HepG2 (cell line): ENCODE measurements at regions not wholly inside any gene's neighbourhood (a gene's known extent, or its start where the extent isn't known, plus 50 kb on each side); places are given as distances from the start of the nearest gene placed in this dataset.

Experiments
- ATAC-seq: fragments of 200-7000 bp; cut with Tn5 transposase; 3 replicates; pipeline ENCODE4 v1.9.1; 2020; ENCODE audit warnings: mild to moderate bottlenecking, moderate library complexity
- BruUV-seq: library from RNA; stranded (reverse); fragments of 400-500 nt; replicated peaks from 2 replicates; lab custom pipeline; 2021; lab: Mats Ljungman, UMichigan
- CTCF ChIA-PET: fragments of 300-600 bp; formaldehyde crosslinking; extraction: SDS; loops from one replicate; lab custom pipeline; 2021; ENCODE audit warnings: low total read pairs, inconsistent platforms, low intra/inter-chr PET ratio; lab: Yijun Ruan, JAX
- POLR2A ChIA-PET: fragments of 350-600 bp; sonication (Branson Sonifier 250); formaldehyde crosslinking; loops from one replicate; lab custom pipeline; 2020; ENCODE audit warnings: antibody characterized with exemption, inconsistent platforms; lab: Yijun Ruan, JAX
- DNase-seq: peaks from one replicate; pipeline ENCODE4 v3.0.0-alpha.2; 2015; ENCODE audit warnings: low spot score
- FAIRE-seq: peaks from 3 replicates; lab custom pipeline; 2011; peaks lifted over from hg19 to GRCh38; lab: Jason Lieb, UNC
- H2AFZ ChIP-seq: one replicate; pipeline ENCODE4 v1.6.1; 2011; ENCODE audit warnings: low read length, inconsistent platforms
- H3K27ac ChIP-seq: fragments of 300-600 bp; 3 replicates; pipeline ENCODE4 v1.8.0; 2011; ENCODE audit warnings: mixed run types, mild to moderate bottlenecking, mixed read lengths, low read length, inconsistent platforms; ENCODE audit not compliant: insufficient read depth; ENCODE audit errors: extremely low read length
- H3K27me3 ChIP-seq, 2 experiments: fragments of 200-600 bp in 1 of 2; 2 replicates in 1 of 2; 3 replicates in 1 of 2; pipeline versions ENCODE4 v1.6.0 to v1.8.0; 2011; ENCODE audit warnings: low read length in 2 of 2, mild to moderate bottlenecking in 2 of 2, moderate library complexity in 2 of 2, inconsistent platforms in 1 of 2; ENCODE audit not compliant: insufficient read depth in 2 of 2, control insufficient read depth in 1 of 2
- H3K36me3 ChIP-seq, 2 experiments: fragments of 200-600 bp in 1 of 2; replicated peaks in 1 of 2; 2 replicates in 1 of 2; 3 replicates in 1 of 2; pipeline versions ENCODE4 v1.5.1 to v1.8.0; 2011; ENCODE audit warnings: low read length in 2 of 2, inconsistent platforms in 1 of 2; ENCODE audit not compliant: insufficient read depth in 2 of 2, control insufficient read depth in 1 of 2
- H3K4me1 ChIP-seq: 2 replicates; pipeline ENCODE4 v1.5.1; 2012; ENCODE audit warnings: low read length, inconsistent platforms; ENCODE audit not compliant: insufficient read depth
- H3K4me2 ChIP-seq: 2 replicates; pipeline ENCODE4 v1.6.0; 2011; ENCODE audit warnings: low read depth, low read length, inconsistent platforms
- H3K4me3 ChIP-seq, 3 experiments: fragments of 200-600 bp in 1 of 3; sonication (generic), shearing (Covaris generic) in 1 of 3; replicated peaks in 1 of 3; 2 replicates each; pipeline ENCODE4 v1.5.1; 2011 to 2016; ENCODE audit warnings: low read length in 3 of 3, inconsistent platforms in 2 of 3, low read depth in 2 of 3, mild to moderate bottlenecking in 2 of 3, control low read depth in 1 of 3, mixed read lengths in 1 of 3; ENCODE audit not compliant: insufficient read depth in 1 of 3
- H3K79me2 ChIP-seq: one replicate; pipeline ENCODE4 v1.6.1; 2011; ENCODE audit warnings: low read length, inconsistent platforms; ENCODE audit not compliant: insufficient read depth
- H3K9ac ChIP-seq: 2 replicates; pipeline ENCODE4 v1.6.0; 2011; ENCODE audit warnings: mild to moderate bottlenecking, low read depth, low read length, inconsistent platforms; ENCODE audit not compliant: insufficient read depth
- H3K9me3 ChIP-seq: 2 replicates; pipeline ENCODE4 v1.5.1; 2012; ENCODE audit warnings: mild to moderate bottlenecking, low read length
- H4K20me1 ChIP-seq: 2 replicates; pipeline ENCODE4 v1.6.0; 2011; ENCODE audit warnings: inconsistent platforms, mild to moderate bottlenecking, low read length, moderate library complexity; ENCODE audit not compliant: insufficient read depth
- KDM6A ChIP-seq: IDR thresholded peaks from 2 replicates; pipeline ENCODE4 v1.6.1; 2016; ENCODE audit warnings: low read depth
- SOX6 ChIP-seq, 2 experiments: fragments of 450-650 bp in 1 of 2; sonication (generic) in 1 of 2; formaldehyde crosslinking in 1 of 2; IDR thresholded peaks; 2 replicates each; pipeline versions ENCODE4 v1.4.0 to v1.6.1; 2017 to 2020; ENCODE audit warnings: antibody characterized with exemption in 1 of 2, mild to moderate bottlenecking in 1 of 2, missing genetic modification reagents in 1 of 2
- STAG1 ChIP-seq: sonication (generic); formaldehyde crosslinking; IDR thresholded peaks from 2 replicates; pipeline ENCODE4 v1.4.0; 2020; ENCODE audit warnings: missing genetic modification reagents
- WGBS: methylation state at CpG from one replicate; pipeline ENCODE4 v1.1.6; 2017; ENCODE audit warnings: low lambda C conversion rate; 5-methylcytosine and 5-hydroxymethylcytosine counted together
- in situ Hi-C: cut with HindIII; loops from 2 replicates; pipeline ENCODE4 v1.10.0; 2017; ENCODE audit warnings: low pct_unique_long_range_greater_than_20kb; ENCODE audit not compliant: extremely low pct_ligation_motif_present
- intact Hi-C: fragments of 100-400 bp; cut with micrococcal nuclease; formaldehyde crosslinking; loops from one replicate; pipeline ENCODE4 v1.10.0; 2022; ENCODE audit not compliant: unreplicated experiment
- TF ChIP-seq, protein P1 (sequence below): sonication (generic); formaldehyde crosslinking; IDR thresholded peaks from 2 replicates; pipeline ENCODE4 v1.5.0; 2020; ENCODE audit warnings: mild to moderate bottlenecking, missing genetic modification reagents, moderate library complexity
- TF ChIP-seq, protein P2 (sequence below): sonication (generic); formaldehyde crosslinking; IDR thresholded peaks from 2 replicates; pipeline ENCODE4 v1.4.0; 2020; ENCODE audit warnings: missing genetic modification reagents
- TF ChIP-seq, protein P3 (sequence below): IDR thresholded peaks from 2 replicates; pipeline ENCODE4 v1.6.1; 2016; ENCODE audit warnings: low read depth, borderline replicate concordance
- TF ChIP-seq, protein P4 (sequence below): sonication (generic); formaldehyde crosslinking; IDR thresholded peaks from 2 replicates; pipeline ENCODE4 v1.4.0; 2020; ENCODE audit warnings: missing genetic modification reagents
- TF ChIP-seq, protein P5 (sequence below): sonication (generic); formaldehyde crosslinking; IDR thresholded peaks from 2 replicates; pipeline ENCODE4 v1.5.1; 2020; ENCODE audit warnings: mild to moderate bottlenecking, missing genetic modification reagents

DNA sequence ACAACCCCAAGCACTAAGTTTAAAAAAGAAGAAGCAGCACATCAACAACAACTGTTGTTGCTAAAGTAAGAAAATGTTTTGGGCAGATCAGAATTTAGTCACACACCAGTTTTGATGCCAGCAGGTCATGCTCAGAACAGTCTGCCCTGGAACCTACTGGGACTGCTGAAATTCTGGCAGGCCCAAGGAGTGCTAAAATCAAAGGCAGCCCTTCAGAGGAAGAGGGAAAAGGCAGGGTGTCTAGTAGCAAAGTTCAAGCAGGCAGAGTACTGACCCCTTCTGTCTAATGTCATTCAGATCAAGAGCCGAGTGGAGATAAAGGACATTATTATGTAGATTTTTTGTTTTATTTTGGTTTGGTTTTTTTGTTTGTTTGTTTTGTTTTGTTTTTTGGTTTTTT, 96.6 kb upstream of the LOC128125822 start:
- H2AFZ ChIP-seq = peak overlapping the region; percentile 2
- no TSS peak for BruUV-seq
- DNase-seq (peak; percentile 16), ATAC-seq (peak; percentile 74), FAIRE-seq (peak; percentile 8)
- H3K4me3 ChIP-seq = no peak overlapping the region
- ChIA-PET POLR2A (interaction anchor here (1.0 to 1.4 kb wide), 8 partner anchors 9 to 123 kb away, joined by 3 to 6 read pairs (median 4); no protein-coding TSS in a partner anchor), CTCF (no interaction called here)
- no peak overlapping the region; the same call in 1 of the 2 replicates for H3K9ac ChIP-seq
- H3K4me1 ChIP-seq = peaks cover 42% of the 10 kb centered on the region
- TF ChIP-seq, protein P1, sequence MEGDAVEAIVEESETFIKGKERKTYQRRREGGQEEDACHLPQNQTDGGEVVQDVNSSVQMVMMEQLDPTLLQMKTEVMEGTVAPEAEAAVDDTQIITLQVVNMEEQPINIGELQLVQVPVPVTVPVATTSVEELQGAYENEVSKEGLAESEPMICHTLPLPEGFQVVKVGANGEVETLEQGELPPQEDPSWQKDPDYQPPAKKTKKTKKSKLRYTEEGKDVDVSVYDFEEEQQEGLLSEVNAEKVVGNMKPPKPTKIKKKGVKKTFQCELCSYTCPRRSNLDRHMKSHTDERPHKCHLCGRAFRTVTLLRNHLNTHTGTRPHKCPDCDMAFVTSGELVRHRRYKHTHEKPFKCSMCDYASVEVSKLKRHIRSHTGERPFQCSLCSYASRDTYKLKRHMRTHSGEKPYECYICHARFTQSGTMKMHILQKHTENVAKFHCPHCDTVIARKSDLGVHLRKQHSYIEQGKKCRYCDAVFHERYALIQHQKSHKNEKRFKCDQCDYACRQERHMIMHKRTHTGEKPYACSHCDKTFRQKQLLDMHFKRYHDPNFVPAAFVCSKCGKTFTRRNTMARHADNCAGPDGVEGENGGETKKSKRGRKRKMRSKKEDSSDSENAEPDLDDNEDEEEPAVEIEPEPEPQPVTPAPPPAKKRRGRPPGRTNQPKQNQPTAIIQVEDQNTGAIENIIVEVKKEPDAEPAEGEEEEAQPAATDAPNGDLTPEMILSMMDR (CRISPR knock-in tag) = peak; percentile 38
- TF ChIP-seq STAG1 (CRISPR knock-in tag) (peak; percentile 43), SOX6 (IDR thresholded peaks at IDR 0.05) (no peak), SOX6 (CRISPR knock-in tag; IDR thresholded peaks at IDR 0.05) (peak; percentile 7; the same call in 1 of the 2 replicates), KDM6A (CRISPR knock-in tag) (no peak)
- TF ChIP-seq, protein P2, sequence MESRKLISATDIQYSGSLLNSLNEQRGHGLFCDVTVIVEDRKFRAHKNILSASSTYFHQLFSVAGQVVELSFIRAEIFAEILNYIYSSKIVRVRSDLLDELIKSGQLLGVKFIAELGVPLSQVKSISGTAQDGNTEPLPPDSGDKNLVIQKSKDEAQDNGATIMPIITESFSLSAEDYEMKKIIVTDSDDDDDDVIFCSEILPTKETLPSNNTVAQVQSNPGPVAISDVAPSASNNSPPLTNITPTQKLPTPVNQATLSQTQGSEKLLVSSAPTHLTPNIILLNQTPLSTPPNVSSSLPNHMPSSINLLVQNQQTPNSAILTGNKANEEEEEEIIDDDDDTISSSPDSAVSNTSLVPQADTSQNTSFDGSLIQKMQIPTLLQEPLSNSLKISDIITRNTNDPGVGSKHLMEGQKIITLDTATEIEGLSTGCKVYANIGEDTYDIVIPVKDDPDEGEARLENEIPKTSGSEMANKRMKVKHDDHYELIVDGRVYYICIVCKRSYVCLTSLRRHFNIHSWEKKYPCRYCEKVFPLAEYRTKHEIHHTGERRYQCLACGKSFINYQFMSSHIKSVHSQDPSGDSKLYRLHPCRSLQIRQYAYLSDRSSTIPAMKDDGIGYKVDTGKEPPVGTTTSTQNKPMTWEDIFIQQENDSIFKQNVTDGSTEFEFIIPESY (CRISPR knock-in tag) = no peak
- TF ChIP-seq, protein P3, sequence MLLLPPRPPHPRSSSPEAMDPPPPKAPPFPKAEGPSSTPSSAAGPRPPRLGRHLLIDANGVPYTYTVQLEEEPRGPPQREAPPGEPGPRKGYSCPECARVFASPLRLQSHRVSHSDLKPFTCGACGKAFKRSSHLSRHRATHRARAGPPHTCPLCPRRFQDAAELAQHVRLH = peak; percentile 16; the same call in 1 of the 2 replicates
- TF ChIP-seq, protein P4, sequence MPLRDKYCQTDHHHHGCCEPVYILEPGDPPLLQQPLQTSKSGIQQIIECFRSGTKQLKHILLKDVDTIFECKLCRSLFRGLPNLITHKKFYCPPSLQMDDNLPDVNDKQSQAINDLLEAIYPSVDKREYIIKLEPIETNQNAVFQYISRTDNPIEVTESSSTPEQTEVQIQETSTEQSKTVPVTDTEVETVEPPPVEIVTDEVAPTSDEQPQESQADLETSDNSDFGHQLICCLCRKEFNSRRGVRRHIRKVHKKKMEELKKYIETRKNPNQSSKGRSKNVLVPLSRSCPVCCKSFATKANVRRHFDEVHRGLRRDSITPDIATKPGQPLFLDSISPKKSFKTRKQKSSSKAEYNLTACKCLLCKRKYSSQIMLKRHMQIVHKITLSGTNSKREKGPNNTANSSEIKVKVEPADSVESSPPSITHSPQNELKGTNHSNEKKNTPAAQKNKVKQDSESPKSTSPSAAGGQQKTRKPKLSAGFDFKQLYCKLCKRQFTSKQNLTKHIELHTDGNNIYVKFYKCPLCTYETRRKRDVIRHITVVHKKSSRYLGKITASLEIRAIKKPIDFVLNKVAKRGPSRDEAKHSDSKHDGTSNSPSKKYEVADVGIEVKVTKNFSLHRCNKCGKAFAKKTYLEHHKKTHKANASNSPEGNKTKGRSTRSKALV = 0 out of 2 replicates have a peak, but pooled peaks have one; percentile 19
- TF ChIP-seq, protein P5, sequence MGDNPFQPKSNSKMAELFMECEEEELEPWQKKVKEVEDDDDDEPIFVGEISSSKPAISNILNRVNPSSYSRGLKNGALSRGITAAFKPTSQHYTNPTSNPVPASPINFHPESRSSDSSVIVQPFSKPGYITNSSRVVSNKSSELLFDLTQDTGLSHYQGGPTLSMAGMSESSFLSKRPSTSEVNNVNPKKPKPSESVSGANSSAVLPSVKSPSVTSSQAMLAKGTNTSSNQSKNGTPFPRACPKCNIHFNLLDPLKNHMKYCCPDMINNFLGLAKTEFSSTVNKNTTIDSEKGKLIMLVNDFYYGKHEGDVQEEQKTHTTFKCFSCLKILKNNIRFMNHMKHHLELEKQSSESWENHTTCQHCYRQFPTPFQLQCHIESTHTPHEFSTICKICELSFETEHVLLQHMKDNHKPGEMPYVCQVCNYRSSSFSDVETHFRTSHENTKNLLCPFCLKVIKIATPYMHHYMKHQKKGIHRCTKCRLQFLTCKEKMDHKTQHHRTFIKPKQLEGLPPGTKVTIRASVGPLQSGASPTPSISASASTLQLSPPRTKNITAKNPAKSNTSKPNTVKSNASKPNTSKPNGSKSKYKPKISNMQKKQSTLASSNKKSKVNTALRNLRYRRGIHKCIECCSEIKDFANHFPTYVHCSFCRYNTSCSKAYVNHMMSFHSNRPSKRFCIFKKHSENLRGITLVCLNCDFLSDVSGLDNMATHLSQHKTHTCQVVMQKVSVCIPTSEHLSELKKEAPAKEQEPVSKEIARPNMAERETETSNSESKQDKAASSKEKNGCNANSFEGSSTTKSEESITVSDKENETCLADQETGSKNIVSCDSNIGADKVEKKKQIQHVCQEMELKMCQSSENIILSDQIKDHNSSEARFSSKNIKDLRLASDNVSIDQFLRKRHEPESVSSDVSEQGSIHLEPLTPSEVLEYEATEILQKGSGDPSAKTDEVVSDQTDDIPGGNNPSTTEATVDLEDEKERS (CRISPR knock-in tag) = 0 out of 2 replicates have a peak, but pooled peaks have one; percentile 30
- intact Hi-C loops (loop anchor here (5.0 kb wide), 1 partner anchor 37 kb away; no protein-coding TSS in a partner anchor), in situ Hi-C loops (no loop called here)
- H3K27ac ChIP-seq = peak overlapping the region; percentile 1
- no peak overlapping the region for H3K4me2 ChIP-seq
- 37% methylated on average over 1 of the region's 1 CpG for WGBS
- H4K20me1 ChIP-seq = no peaks in the 10 kb centered on the region
- H3K36me3 ChIP-seq = no peaks in the 10 kb centered on the region
- no peaks in the 10 kb centered on the region for H3K27me3 ChIP-seq
- H3K79me2 ChIP-seq = no peaks in the 10 kb centered on the region
- no peaks in the 10 kb centered on the region for H3K9me3 ChIP-seq
